ENCODE measurements at regions not wholly inside any gene's neighbourhood (a gene's known extent, or its start where the extent isn't known, plus 50 kb on each side); places are given as distances from the start of the nearest gene placed in this dataset.

- no peak for TF ChIP-seq CTCF (IDR thresholded peaks at IDR 0.05; ENCODE audit: poor library complexity, severe bottlenecking)
- TF ChIP-seq POLR2AphosphoS5 (IDR thresholded peaks at IDR 0.05): no peak
These were observed 463.5 kb upstream of the RGMB start for GRCh38 chr5:98309785-98310598.
